ENCODE measurements at regions not wholly inside any gene's neighbourhood (a gene's known extent, or its start where the extent isn't known, plus 50 kb on each side); places are given as distances from the start of the nearest gene placed in this dataset.

GRCh38 chr5:5699062-5699461, 276.6 kb downstream of the ICE1 start:
- CTCF ChIA-PET = no interaction called here
- no TSS peak for BruUV-seq (replicated peaks)
- TF ChIP-seq EZH2 (IDR thresholded peaks at IDR 0.05; ENCODE audit: borderline replicate concordance, low read depth, low read length, poor library complexity, severe bottlenecking) (no peak), CTCF (conservative IDR thresholded peaks at IDR 0.05; ENCODE audit: low read depth, low read length) (peak; percentile 44)
- H3K4me3 ChIP-seq (ENCODE audit: low read depth, low read length, poor library complexity, severe bottlenecking) = no peak overlapping the region
- DNase-seq (ENCODE audit: low spot score) = peak; percentile 7
- intact Hi-C loops (cut with micrococcal nuclease; ENCODE audit: unreplicated experiment) = no loop called here
- peaks cover 4% of the 10 kb centered on the region for H3K27me3 ChIP-seq (replicated peaks; ENCODE audit: insufficient read depth, low read depth, low read length, poor library complexity)
- no peaks in the 10 kb centered on the region for H3K4me1 ChIP-seq (ENCODE audit: insufficient read depth, low read length, poor library complexity, severe bottlenecking)
- peaks cover 3% of the 10 kb centered on the region for H3K9me3 ChIP-seq (ENCODE audit: low read depth, low read length, poor library complexity, severe bottlenecking)
- H3K36me3 ChIP-seq (ENCODE audit: insufficient read depth, low read length, poor library complexity, severe bottlenecking) = no peaks in the 10 kb centered on the region
- no peak overlapping the region for H3K27ac ChIP-seq (ENCODE audit: low read depth, low read length, poor library complexity, severe bottlenecking)
- POLR2A ChIA-PET (ENCODE audit: low non-redundant PET) = no interaction called here

- Histone ChIP-seq H3K36me3 (ENCODE audit: insufficient read depth, low read length, poor library complexity, severe bottlenecking) (no peaks in the 10 kb centered on the region), H3K27ac (ENCODE audit: low read depth, low read length, poor library complexity, severe bottlenecking) (no peak overlapping the region), H3K4me1 (ENCODE audit: insufficient read depth, low read length, poor library complexity, severe bottlenecking) (no peaks in the 10 kb centered on the region), H3K27me3 (replicated peaks; ENCODE audit: insufficient read depth, low read depth, low read length, poor library complexity) (peaks cover 34% of the 10 kb centered on the region), H3K4me3 (ENCODE audit: low read depth, low read length, poor library complexity, severe bottlenecking) (no peak overlapping the region), H3K9me3 (ENCODE audit: low read depth, low read length, poor library complexity, severe bottlenecking) (peaks cover 3% of the 10 kb centered on the region)
- POLR2A ChIA-PET (ENCODE audit: low non-redundant PET) = interaction anchor here (0.7 kb wide), 1 partner anchor 1493 kb away, joined by 7 read pairs; no protein-coding TSS in a partner anchor
- TF ChIP-seq EZH2 (IDR thresholded peaks at IDR 0.05; ENCODE audit: borderline replicate concordance, low read depth, low read length, poor library complexity, severe bottlenecking) = no peak
- TF ChIP-seq CTCF (conservative IDR thresholded peaks at IDR 0.05; ENCODE audit: low read depth, low read length) = no peak
- CTCF ChIA-PET = no interaction called here
- DNase-seq (ENCODE audit: low spot score) = no peak
- intact Hi-C loops (cut with micrococcal nuclease; ENCODE audit: unreplicated experiment) = no loop called here
- no TSS peak for BruUV-seq (replicated peaks)
Observed at GRCh38 chr5:5695266-5695665, 272.8 kb downstream of the ICE1 start.

GRCh38 chr5:5688925-5689310, 266.4 kb downstream of the ICE1 start:
- H3K4me1 ChIP-seq (ENCODE audit: insufficient read depth, low read length, poor library complexity, severe bottlenecking) = no peaks in the 10 kb centered on the region
- peaks cover 66% of the 10 kb centered on the region for H3K27me3 ChIP-seq (replicated peaks; ENCODE audit: insufficient read depth, low read depth, low read length, poor library complexity)
- no peak overlapping the region for H3K27ac ChIP-seq (ENCODE audit: low read depth, low read length, poor library complexity, severe bottlenecking)
- H3K36me3 ChIP-seq (ENCODE audit: insufficient read depth, low read length, poor library complexity, severe bottlenecking) = no peaks in the 10 kb centered on the region
- BruUV-seq (replicated peaks) = no TSS peak
- intact Hi-C loops (cut with micrococcal nuclease; ENCODE audit: unreplicated experiment) = no loop called here
- ChIA-PET CTCF (interaction anchor here (1.2 kb wide), 1 partner anchor 9 kb away, joined by 4 read pairs; no protein-coding TSS in a partner anchor), POLR2A (ENCODE audit: low non-redundant PET) (no interaction called here)
- H3K9me3 ChIP-seq (ENCODE audit: low read depth, low read length, poor library complexity, severe bottlenecking) = no peaks in the 10 kb centered on the region
- H3K4me3 ChIP-seq (ENCODE audit: low read depth, low read length, poor library complexity, severe bottlenecking) = no peak overlapping the region
- TF ChIP-seq CTCF (conservative IDR thresholded peaks at IDR 0.05; ENCODE audit: low read depth, low read length) (no peak), EZH2 (IDR thresholded peaks at IDR 0.05; ENCODE audit: borderline replicate concordance, low read depth, low read length, poor library complexity, severe bottlenecking) (no peak)
- DNase-seq (ENCODE audit: low spot score) = no peak
